ENCODE measurements at regions not wholly inside any gene's neighbourhood (a gene's known extent, or its start where the extent isn't known, plus 50 kb on each side); places are given as distances from the start of the nearest gene placed in this dataset.

- TF ChIP-seq, protein P1, sequence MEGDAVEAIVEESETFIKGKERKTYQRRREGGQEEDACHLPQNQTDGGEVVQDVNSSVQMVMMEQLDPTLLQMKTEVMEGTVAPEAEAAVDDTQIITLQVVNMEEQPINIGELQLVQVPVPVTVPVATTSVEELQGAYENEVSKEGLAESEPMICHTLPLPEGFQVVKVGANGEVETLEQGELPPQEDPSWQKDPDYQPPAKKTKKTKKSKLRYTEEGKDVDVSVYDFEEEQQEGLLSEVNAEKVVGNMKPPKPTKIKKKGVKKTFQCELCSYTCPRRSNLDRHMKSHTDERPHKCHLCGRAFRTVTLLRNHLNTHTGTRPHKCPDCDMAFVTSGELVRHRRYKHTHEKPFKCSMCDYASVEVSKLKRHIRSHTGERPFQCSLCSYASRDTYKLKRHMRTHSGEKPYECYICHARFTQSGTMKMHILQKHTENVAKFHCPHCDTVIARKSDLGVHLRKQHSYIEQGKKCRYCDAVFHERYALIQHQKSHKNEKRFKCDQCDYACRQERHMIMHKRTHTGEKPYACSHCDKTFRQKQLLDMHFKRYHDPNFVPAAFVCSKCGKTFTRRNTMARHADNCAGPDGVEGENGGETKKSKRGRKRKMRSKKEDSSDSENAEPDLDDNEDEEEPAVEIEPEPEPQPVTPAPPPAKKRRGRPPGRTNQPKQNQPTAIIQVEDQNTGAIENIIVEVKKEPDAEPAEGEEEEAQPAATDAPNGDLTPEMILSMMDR (IDR thresholded peaks at IDR 0.05; ENCODE audit: unreplicated experiment): no peak
- no peak overlapping the region for H3K4me3 Mint-ChIP-seq (ENCODE audit: unreplicated experiment)
- no peaks in the 10 kb centered on the region for H3K4me1 Mint-ChIP-seq (ENCODE audit: unreplicated experiment)
- DNase-seq (ENCODE audit: low spot score): no peak
- H3K27me3 Mint-ChIP-seq (ENCODE audit: unreplicated experiment): no peaks in the 10 kb centered on the region
- H3K27ac Mint-ChIP-seq (ENCODE audit: unreplicated experiment): no peak overlapping the region
- H3K36me3 Mint-ChIP-seq (ENCODE audit: low read depth, unreplicated experiment): peaks cover 4% of the 10 kb centered on the region
- H3K9me3 Mint-ChIP-seq (ENCODE audit: unreplicated experiment): peaks cover 5% of the 10 kb centered on the region
These were observed 194.8 kb downstream of the CAPZA3 start for GRCh38 chr12:18932715-18933114.

DNA sequence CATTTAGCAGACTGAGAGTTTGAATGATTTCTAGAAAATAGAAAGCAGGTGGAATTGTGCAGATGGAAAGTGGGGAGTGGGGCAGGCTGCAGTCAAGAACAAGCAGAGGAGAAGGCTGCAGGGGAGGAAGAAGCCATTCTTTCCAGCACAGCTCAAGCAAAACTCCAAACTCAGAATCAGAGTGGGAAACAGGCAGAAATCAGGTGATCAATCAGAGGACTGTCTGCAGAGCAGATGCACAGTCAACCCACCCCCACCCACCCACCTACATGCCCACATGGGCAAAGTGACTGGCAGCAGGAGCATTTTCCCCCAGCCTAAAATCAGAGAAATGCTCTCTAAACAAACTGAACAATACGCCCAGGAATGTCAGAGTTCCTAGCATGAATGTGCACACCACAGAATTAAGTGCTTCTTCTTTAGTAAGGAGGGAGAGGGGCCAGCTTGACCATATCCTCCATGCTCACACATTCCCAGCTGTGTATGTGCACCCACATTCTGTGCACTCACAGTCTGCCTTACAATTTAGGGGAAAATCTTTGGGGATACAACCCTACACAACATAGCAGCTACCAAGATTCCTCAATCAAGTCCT, 194.1 kb upstream of the PLEKHA5 start:
- Mint-ChIP-seq H3K36me3 (ENCODE audit: low read depth, unreplicated experiment) (no peaks in the 10 kb centered on the region), H3K4me1 (ENCODE audit: unreplicated experiment) (no peaks in the 10 kb centered on the region)

DNA sequence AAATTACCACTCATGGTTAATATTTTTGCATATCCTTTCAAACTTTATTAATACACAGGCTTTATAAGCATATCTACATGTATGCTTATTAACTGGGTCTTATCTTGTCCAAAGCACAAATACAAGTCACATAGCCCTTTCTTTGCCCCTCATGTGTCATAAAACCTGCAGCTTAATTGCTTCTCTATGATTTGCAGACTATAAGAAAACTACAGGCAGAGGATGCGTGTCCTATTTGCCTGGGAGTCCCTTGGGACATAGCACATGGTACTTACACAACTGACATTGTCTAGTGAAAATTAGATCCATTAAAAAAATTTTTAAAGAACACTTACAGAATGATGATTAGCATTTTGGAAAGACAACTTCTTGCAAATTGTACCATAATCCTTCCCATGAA, 190.5 kb upstream of the PLEKHA5 start:
- no peak overlapping the region for H3K4me3 Mint-ChIP-seq (ENCODE audit: unreplicated experiment)
- no peaks in the 10 kb centered on the region for H3K4me1 Mint-ChIP-seq (ENCODE audit: unreplicated experiment)
- no peaks in the 10 kb centered on the region for H3K36me3 Mint-ChIP-seq (ENCODE audit: low read depth, unreplicated experiment)
- no peak overlapping the region for H3K27ac Mint-ChIP-seq (ENCODE audit: unreplicated experiment)
- TF ChIP-seq, protein P1 (IDR thresholded peaks at IDR 0.05; ENCODE audit: unreplicated experiment): no peak
- DNase-seq (ENCODE audit: low spot score): no peak
- H3K9me3 Mint-ChIP-seq (ENCODE audit: unreplicated experiment): no peaks in the 10 kb centered on the region
- no peaks in the 10 kb centered on the region for H3K27me3 Mint-ChIP-seq (ENCODE audit: unreplicated experiment)

More for the DNA sequence above, 194.1 kb upstream of the PLEKHA5 start:
- Mint-ChIP-seq H3K9me3 (ENCODE audit: unreplicated experiment) (peaks cover 5% of the 10 kb centered on the region), H3K27ac (ENCODE audit: unreplicated experiment) (no peak overlapping the region), H3K27me3 (ENCODE audit: unreplicated experiment) (no peaks in the 10 kb centered on the region), H3K4me3 (ENCODE audit: unreplicated experiment) (no peak overlapping the region)
- no peak for DNase-seq (ENCODE audit: low spot score)
- TF ChIP-seq, protein P1 (IDR thresholded peaks at IDR 0.05; ENCODE audit: unreplicated experiment): no peak

DNA sequence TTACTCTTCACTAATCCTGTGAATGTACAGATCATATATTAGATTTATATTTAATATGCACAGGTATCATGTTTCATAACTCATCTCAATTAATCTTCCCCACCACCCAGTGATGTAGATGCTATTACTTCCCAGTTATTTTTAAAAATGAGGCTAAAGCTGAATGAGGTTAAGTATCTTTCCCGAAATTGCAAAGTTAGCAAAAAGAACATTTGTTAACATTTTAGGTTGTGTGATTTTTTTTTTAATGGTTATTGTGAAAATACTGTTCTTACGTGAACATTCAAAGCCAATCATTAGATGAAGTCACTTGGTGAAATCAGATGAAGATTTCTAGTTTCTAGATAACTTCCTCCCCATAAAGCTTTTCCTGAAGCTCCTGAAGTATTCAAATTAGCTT, 186.9 kb upstream of the PLEKHA5 start:
- H3K27me3 Mint-ChIP-seq (ENCODE audit: unreplicated experiment): no peaks in the 10 kb centered on the region
- TF ChIP-seq, protein P1 (IDR thresholded peaks at IDR 0.05; ENCODE audit: unreplicated experiment): no peak

GRCh38 chr12:18943200-18943599, 186.3 kb upstream of the PLEKHA5 start:
- TF ChIP-seq, protein P1 (IDR thresholded peaks at IDR 0.05; ENCODE audit: unreplicated experiment): no peak
- Mint-ChIP-seq H3K4me3 (ENCODE audit: unreplicated experiment) (no peak overlapping the region), H3K36me3 (ENCODE audit: low read depth, unreplicated experiment) (no peaks in the 10 kb centered on the region), H3K27ac (ENCODE audit: unreplicated experiment) (no peak overlapping the region), H3K27me3 (ENCODE audit: unreplicated experiment) (no peaks in the 10 kb centered on the region), H3K9me3 (ENCODE audit: unreplicated experiment) (no peaks in the 10 kb centered on the region), H3K4me1 (ENCODE audit: unreplicated experiment) (no peaks in the 10 kb centered on the region)
- no peak for DNase-seq (ENCODE audit: low spot score)

More for the DNA sequence above, 186.9 kb upstream of the PLEKHA5 start:
- no peaks in the 10 kb centered on the region for H3K36me3 Mint-ChIP-seq (ENCODE audit: low read depth, unreplicated experiment)
- no peaks in the 10 kb centered on the region for H3K4me1 Mint-ChIP-seq (ENCODE audit: unreplicated experiment)
- no peak for DNase-seq (ENCODE audit: low spot score)
- no peak overlapping the region for H3K4me3 Mint-ChIP-seq (ENCODE audit: unreplicated experiment)
- no peaks in the 10 kb centered on the region for H3K9me3 Mint-ChIP-seq (ENCODE audit: unreplicated experiment)
- H3K27ac Mint-ChIP-seq (ENCODE audit: unreplicated experiment): no peak overlapping the region
